ENCODE measurements at regions not wholly inside any gene's neighbourhood (a gene's known extent, or its start where the extent isn't known, plus 50 kb on each side); places are given as distances from the start of the nearest gene placed in this dataset.

- no peak overlapping the region for H3K4me3 ChIP-seq (ENCODE audit: low read length in 2 of 2)
- DNase-seq = no peak
- WGBS, 2 donors = 94 to 95% methylated on average over 4 of the region's 4 CpGs
- no peaks in the 10 kb centered on the region for H3K27me3 ChIP-seq (ENCODE audit: control insufficient read depth in 1 of 2, insufficient read depth in 2 of 2, low read length in 1 of 2)
- intact Hi-C loops (cut with DNase I) = no loop called here
- no peaks in the 10 kb centered on the region for H3K36me3 ChIP-seq (ENCODE audit: control insufficient read depth in 1 of 2, insufficient read depth in 2 of 2, low read length in 1 of 2)
- H3K4me1 ChIP-seq (ENCODE audit: control insufficient read depth in 1 of 2, insufficient read depth in 2 of 2, low read length in 2 of 2) = no peaks in the 10 kb centered on the region
- H3K27ac ChIP-seq (ENCODE audit: low read depth in 1 of 2, low read length in 2 of 2) = no peak overlapping the region
- no peak for ATAC-seq (ENCODE audit: low FRiP score)
- no peaks in the 10 kb centered on the region for H3K9me3 ChIP-seq (ENCODE audit: control insufficient read depth, low read length)
Measured at GRCh38 chr1:232389744-232390143, 240.2 kb downstream of the SIPA1L2 start.

DNA sequence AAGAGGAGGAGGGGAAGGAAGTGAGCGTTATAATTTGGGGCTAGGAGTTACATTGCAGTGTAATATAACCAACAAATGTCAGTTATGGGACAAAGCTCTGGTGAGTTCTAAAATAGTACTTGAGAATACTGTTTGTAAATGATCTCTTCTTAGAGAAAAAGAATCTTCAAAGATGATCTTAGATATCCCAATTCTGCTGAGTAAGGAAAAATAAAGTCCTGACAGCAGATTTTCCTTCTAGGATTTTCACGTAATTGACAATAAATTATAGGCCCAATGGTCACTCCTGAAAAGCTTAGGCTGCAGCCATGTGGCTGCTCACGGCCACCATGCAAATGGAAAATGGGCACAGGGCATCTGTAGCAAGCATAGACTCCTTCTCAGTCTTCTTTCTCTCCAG is 241.6 kb downstream of the SIPA1L2 start:
- DNase-seq = no peak
- no peak overlapping the region for H3K4me3 ChIP-seq (ENCODE audit: low read length in 2 of 2)
- intact Hi-C loops (cut with DNase I) = no loop called here

GRCh38 chr1:232386721-232387510 is 243.0 kb downstream of the SIPA1L2 start:
- intact Hi-C loops (cut with DNase I) = no loop called here
- WGBS, 2 donors = 91 to 92% methylated on average over 9 of the region's 9 CpGs
- H3K36me3 ChIP-seq (ENCODE audit: control insufficient read depth in 1 of 2, insufficient read depth in 2 of 2, low read length in 1 of 2) = no peaks in the 10 kb centered on the region

More for the DNA sequence above, 241.6 kb downstream of the SIPA1L2 start:
- no peak overlapping the region for H3K27ac ChIP-seq (ENCODE audit: low read depth in 1 of 2, low read length in 2 of 2)
- H3K9me3 ChIP-seq (ENCODE audit: control insufficient read depth, low read length) = no peaks in the 10 kb centered on the region
- WGBS, 2 donors = 91 to 93% methylated on average over 3 of the region's 3 CpGs
- H3K4me1 ChIP-seq (ENCODE audit: control insufficient read depth in 1 of 2, insufficient read depth in 2 of 2, low read length in 2 of 2) = no peaks in the 10 kb centered on the region
- H3K27me3 ChIP-seq (ENCODE audit: control insufficient read depth in 1 of 2, insufficient read depth in 2 of 2, low read length in 1 of 2) = no peaks in the 10 kb centered on the region
- no peak for ATAC-seq (ENCODE audit: low FRiP score)
- H3K36me3 ChIP-seq (ENCODE audit: control insufficient read depth in 1 of 2, insufficient read depth in 2 of 2, low read length in 1 of 2) = no peaks in the 10 kb centered on the region

DNA sequence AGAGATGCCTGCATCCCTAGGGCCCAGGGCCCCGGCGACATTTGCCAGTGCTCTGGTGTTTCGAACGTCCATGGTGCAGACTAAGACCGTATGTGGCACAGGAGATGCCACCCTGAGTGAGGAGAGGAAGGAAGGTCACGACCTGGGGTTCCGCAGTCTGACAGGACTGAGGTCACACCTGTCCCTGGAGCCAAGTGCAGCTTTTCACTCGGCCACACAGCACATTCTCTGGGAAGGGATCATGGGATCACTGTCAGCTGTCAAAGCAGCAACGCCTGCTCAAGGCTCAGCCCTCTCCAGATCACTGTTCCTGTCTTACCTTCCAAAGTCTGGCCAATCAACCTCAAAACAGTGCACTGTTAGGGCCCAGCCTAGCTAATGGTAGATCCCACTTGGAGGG is 243.6 kb downstream of the SIPA1L2 start:
- WGBS, 2 donors = 88% methylated on average over 9 of the region's 9 CpGs
- H3K4me1 ChIP-seq (ENCODE audit: control insufficient read depth in 1 of 2, insufficient read depth in 2 of 2, low read length in 2 of 2) = no peaks in the 10 kb centered on the region
- intact Hi-C loops (cut with DNase I) = no loop called here
- H3K9me3 ChIP-seq (ENCODE audit: control insufficient read depth, low read length) = no peaks in the 10 kb centered on the region
- H3K36me3 ChIP-seq (ENCODE audit: control insufficient read depth in 1 of 2, insufficient read depth in 2 of 2, low read length in 1 of 2) = no peaks in the 10 kb centered on the region
- ATAC-seq (ENCODE audit: low FRiP score) = no peak
- no peak for DNase-seq
- H3K4me3 ChIP-seq (ENCODE audit: low read length in 2 of 2) = no peak overlapping the region
- no peak overlapping the region for H3K27ac ChIP-seq (ENCODE audit: low read depth in 1 of 2, low read length in 2 of 2)
- no peaks in the 10 kb centered on the region for H3K27me3 ChIP-seq (ENCODE audit: control insufficient read depth in 1 of 2, insufficient read depth in 2 of 2, low read length in 1 of 2)

More at GRCh38 chr1:232386721-232387510, 243.0 kb downstream of the SIPA1L2 start:
- Histone ChIP-seq H3K4me1 (ENCODE audit: control insufficient read depth in 1 of 2, insufficient read depth in 2 of 2, low read length in 2 of 2) (no peaks in the 10 kb centered on the region), H3K4me3 (ENCODE audit: low read length in 2 of 2) (no peak overlapping the region), H3K27ac (ENCODE audit: low read depth in 1 of 2, low read length in 2 of 2) (no peak overlapping the region), H3K9me3 (ENCODE audit: control insufficient read depth, low read length) (no peaks in the 10 kb centered on the region), H3K27me3 (ENCODE audit: control insufficient read depth in 1 of 2, insufficient read depth in 2 of 2, low read length in 1 of 2) (no peaks in the 10 kb centered on the region)
- DNase-seq = no peak
- ATAC-seq (ENCODE audit: low FRiP score) = no peak

- Histone ChIP-seq H3K4me1 (ENCODE audit: control insufficient read depth in 1 of 2, insufficient read depth in 2 of 2, low read length in 2 of 2) (no peaks in the 10 kb centered on the region), H3K36me3 (ENCODE audit: control insufficient read depth in 1 of 2, insufficient read depth in 2 of 2, low read length in 1 of 2) (no peaks in the 10 kb centered on the region), H3K4me3 (ENCODE audit: low read length in 2 of 2) (no peak overlapping the region), H3K9me3 (ENCODE audit: control insufficient read depth, low read length) (no peaks in the 10 kb centered on the region), H3K27ac (ENCODE audit: low read depth in 1 of 2, low read length in 2 of 2) (no peak overlapping the region), H3K27me3 (ENCODE audit: control insufficient read depth in 1 of 2, insufficient read depth in 2 of 2, low read length in 1 of 2) (no peaks in the 10 kb centered on the region)
- no peak for DNase-seq
- no peak for ATAC-seq (ENCODE audit: low FRiP score)
- intact Hi-C loops (cut with DNase I) = no loop called here
- whole genome bisulfite sequencing, 2 donors = 76 to 77% methylated on average over 10 of the region's 10 CpGs
Measured at GRCh38 chr1:232385221-232385620, 244.7 kb downstream of the SIPA1L2 start.

DNA sequence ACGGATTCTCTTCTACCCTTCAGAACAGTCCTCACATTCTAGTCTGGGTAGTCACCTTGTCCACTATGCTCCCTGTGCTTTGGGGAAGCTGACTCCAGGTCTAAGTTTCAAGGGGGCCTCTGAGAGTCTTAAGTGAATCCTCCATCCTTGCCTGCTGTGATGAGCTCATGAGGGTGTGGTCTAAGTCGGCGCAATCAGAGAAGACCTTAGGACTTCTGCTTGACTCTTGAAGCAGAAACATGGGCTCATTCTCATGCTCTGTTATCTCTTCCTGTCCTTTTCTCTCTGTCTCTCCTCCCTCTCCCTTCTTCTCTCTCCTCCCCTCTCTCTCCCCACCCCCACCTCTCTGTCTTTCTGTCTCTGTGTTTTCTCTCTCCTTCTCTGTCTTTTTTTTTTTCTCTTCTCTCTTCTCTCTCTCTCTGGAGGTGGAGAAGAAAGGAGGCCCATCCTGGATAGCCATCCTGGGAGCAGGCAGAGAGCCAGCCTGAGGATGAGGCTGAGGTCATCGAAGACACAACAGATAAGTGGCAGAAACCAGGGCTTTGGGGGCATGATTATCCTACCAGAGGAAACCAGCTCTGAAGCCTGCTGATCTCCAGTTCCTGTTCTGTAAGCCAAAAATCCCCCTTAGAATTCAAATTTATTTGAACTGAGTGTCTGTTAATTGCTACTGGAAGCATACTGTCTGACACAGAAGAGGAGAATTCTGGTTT is 245.6 kb downstream of the SIPA1L2 start:
- Histone ChIP-seq H3K36me3 (ENCODE audit: control insufficient read depth in 1 of 2, insufficient read depth in 2 of 2, low read length in 1 of 2) (no peaks in the 10 kb centered on the region), H3K9me3 (ENCODE audit: control insufficient read depth, low read length) (no peaks in the 10 kb centered on the region), H3K4me1 (ENCODE audit: control insufficient read depth in 1 of 2, insufficient read depth in 2 of 2, low read length in 2 of 2) (no peaks in the 10 kb centered on the region), H3K27ac (ENCODE audit: low read depth in 1 of 2, low read length in 2 of 2) (no peak overlapping the region), H3K4me3 (ENCODE audit: low read length in 2 of 2) (no peak overlapping the region), H3K27me3 (ENCODE audit: control insufficient read depth in 1 of 2, insufficient read depth in 2 of 2, low read length in 1 of 2) (no peaks in the 10 kb centered on the region)
- intact Hi-C loops (cut with DNase I) = no loop called here
- ATAC-seq (ENCODE audit: low FRiP score) = no peak
- 95 to 97% methylated on average over 4 of the region's 4 CpGs for WGBS, 2 donors
- no peak for DNase-seq

DNA sequence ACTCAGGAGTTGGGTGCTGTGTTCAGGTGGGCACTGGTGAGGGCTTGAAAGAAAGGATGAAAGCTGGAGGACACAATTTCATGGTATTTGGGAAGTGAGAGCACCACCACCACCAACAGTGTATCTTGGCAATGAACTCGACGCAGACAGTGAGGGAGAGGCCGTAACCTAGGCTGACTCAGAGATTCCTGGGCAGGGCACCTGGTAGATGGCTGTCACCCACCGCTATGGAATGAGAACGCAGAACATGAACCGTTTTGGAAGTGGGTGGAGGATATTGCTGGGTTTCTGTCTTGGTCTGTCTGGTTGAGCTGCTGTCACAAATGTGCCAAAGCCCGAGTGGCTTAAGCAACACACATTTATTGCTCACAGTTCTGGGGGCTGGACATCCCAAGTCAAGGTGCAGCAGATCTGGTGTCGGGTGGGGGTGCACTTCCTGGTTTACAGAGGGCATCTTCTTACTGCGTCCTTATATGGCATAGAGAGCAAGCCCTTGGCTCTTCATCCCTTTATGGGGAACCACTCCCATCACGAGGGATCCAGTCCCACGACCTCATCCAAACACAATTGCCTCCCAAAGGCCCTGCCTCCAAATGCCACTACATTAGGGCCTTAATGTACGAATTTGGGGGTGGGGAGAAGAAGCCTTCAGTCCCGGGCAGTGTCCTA is 246.3 kb downstream of the SIPA1L2 start:
- WGBS, 2 donors = 87 to 89% methylated on average over 13 of the region's 13 CpGs
- no peaks in the 10 kb centered on the region for H3K4me1 ChIP-seq (ENCODE audit: control insufficient read depth in 1 of 2, insufficient read depth in 2 of 2, low read length in 2 of 2)
- H3K27me3 ChIP-seq (ENCODE audit: control insufficient read depth in 1 of 2, insufficient read depth in 2 of 2, low read length in 1 of 2) = no peaks in the 10 kb centered on the region
- no peak overlapping the region for H3K4me3 ChIP-seq (ENCODE audit: low read length in 2 of 2)
- H3K36me3 ChIP-seq (ENCODE audit: control insufficient read depth in 1 of 2, insufficient read depth in 2 of 2, low read length in 1 of 2) = no peaks in the 10 kb centered on the region
- H3K27ac ChIP-seq (ENCODE audit: low read depth in 1 of 2, low read length in 2 of 2) = no peak overlapping the region
- no peaks in the 10 kb centered on the region for H3K9me3 ChIP-seq (ENCODE audit: control insufficient read depth, low read length)
- DNase-seq (no peak), ATAC-seq (ENCODE audit: low FRiP score) (no peak)
- intact Hi-C loops (cut with DNase I) = no loop called here

GRCh38 chr1:232382671-232383070 is 247.3 kb downstream of the SIPA1L2 start:
- intact Hi-C loops (cut with DNase I) = no loop called here
- 62 to 63% methylated on average over 4 of the region's 4 CpGs for WGBS, 2 donors
- no peaks in the 10 kb centered on the region for H3K27me3 ChIP-seq (ENCODE audit: control insufficient read depth in 1 of 2, insufficient read depth in 2 of 2, low read length in 1 of 2)
- no peak overlapping the region for H3K4me3 ChIP-seq (ENCODE audit: low read length in 2 of 2)
- no peak overlapping the region for H3K27ac ChIP-seq (ENCODE audit: low read depth in 1 of 2, low read length in 2 of 2)
- H3K4me1 ChIP-seq (ENCODE audit: control insufficient read depth in 1 of 2, insufficient read depth in 2 of 2, low read length in 2 of 2) = no peaks in the 10 kb centered on the region
- no peaks in the 10 kb centered on the region for H3K36me3 ChIP-seq (ENCODE audit: control insufficient read depth in 1 of 2, insufficient read depth in 2 of 2, low read length in 1 of 2)
- no peak for DNase-seq
- H3K9me3 ChIP-seq (ENCODE audit: control insufficient read depth, low read length) = no peaks in the 10 kb centered on the region
- ATAC-seq (ENCODE audit: low FRiP score) = no peak
